ENCODE measurements at regions not wholly inside any gene's neighbourhood (a gene's known extent, or its start where the extent isn't known, plus 50 kb on each side); places are given as distances from the start of the nearest gene placed in this dataset.
"Not testable (repeated sequence)": the region's sequence is repeated elsewhere in the genome, so short reads cannot be mapped to it uniquely, and the experiment has no call there.

DNA sequence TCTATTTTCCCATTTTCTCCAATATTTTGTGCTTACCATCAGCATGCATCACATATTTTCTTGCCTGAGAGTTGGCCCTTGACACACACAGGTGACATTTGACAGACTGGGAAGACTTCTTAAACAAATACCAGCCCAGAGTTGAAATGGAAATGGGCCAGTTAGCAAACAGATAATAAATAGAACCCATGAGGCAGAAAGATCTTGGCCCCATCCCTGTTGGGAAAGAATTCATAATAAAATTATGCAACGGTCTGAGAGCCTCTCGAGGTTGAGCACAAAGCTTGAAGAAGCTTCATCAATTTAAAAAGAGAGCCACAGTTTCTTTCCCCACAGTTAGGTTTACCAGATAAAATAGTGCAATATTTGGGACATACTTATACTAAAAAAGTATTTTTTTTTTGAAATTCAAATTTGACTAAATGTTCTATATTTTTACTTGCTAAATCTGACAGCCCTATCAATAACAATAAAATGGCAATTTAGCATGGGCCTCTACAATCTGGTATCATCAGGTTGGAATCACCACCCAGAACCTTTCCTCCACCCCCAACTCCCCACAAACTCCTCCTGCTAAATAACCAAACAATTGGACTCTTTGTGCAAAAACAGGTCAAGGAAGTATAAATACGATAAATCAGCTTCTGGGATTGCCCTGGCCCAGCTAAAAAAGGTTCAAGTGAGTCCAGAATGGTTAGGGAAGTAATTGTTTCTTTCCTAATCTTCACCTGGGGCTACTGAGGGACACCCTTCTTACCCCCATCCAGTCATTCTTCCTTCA, 129.8 kb downstream of the CD164 start:
- peak; percentile 61 for ATAC-seq

DNA sequence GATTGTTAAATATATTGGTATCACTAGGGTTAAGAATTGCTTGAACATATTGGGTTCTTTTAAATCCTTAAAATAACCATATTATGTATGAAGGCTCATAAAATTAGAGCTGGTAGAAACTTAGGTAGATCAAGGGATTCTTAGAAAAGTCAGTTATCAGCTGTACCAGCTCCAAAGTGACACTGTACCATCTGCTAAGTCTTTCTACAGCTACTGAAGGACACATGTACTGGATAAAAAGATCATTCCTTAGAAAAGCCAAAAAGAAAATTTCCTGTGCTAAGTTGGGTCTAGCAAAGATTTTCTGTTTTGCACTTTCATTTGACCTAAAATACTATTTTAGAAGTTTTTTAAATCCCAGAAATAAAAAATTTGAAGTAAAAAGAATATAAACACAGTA, 130.4 kb downstream of the CD164 start:
- Histone ChIP-seq H3K9me2 (replicated peaks; ENCODE audit: low read length) (no peaks in the 10 kb centered on the region), H3K79me2 (ENCODE audit: low read length) (no peaks in the 10 kb centered on the region), H4K20me1 (ENCODE audit: low read length) (no peaks in the 10 kb centered on the region), H3K36me3 (ENCODE audit: low read depth, low read length) (no peaks in the 10 kb centered on the region), H3K9me3 (ENCODE audit: low read length) (no peaks in the 10 kb centered on the region), H3F3A (ENCODE audit: low read length, unreplicated experiment) (no peaks in the 10 kb centered on the region), H3K9ac (ENCODE audit: low read length) (peak overlapping the region; percentile 13; the same call in 1 of the 2 replicates), H3K27ac (ENCODE audit: low read length) (peak overlapping the region; percentile 61), H3K27me3 (ENCODE audit: low read length) (no peaks in the 10 kb centered on the region), H3K4me3 (ENCODE audit: low read length) (no peak overlapping the region), H2AFZ (ENCODE audit: low read length) (no peak overlapping the region), H3K4me1 (ENCODE audit: insufficient read depth, low read length) (peaks cover 38% of the 10 kb centered on the region), H3K4me2 (ENCODE audit: low read length) (peak overlapping the region; percentile 43)
- BruUV-seq (replicated peaks) = no TSS peak
- ChIA-PET POLR2A (ENCODE audit: unreplicated experiment) (no interaction called here), CTCF (no interaction called here)
- no peak for DNase-seq
- intact Hi-C loops (cut with micrococcal nuclease) = loop anchor here (5.0 kb wide), 1 partner anchor 50 kb away; no protein-coding TSS in a partner anchor
- no peak; the same call in 1 of the 2 replicates for ATAC-seq
- TF ChIP-seq EZH2phosphoT487 (IDR thresholded peaks at IDR 0.05; ENCODE audit: borderline replicate concordance, low read length) (no peak), EZH2 (IDR thresholded peaks at IDR 0.05; ENCODE audit: low read length, unreplicated experiment) (no peak)
- TF ChIP-seq, protein P1, sequence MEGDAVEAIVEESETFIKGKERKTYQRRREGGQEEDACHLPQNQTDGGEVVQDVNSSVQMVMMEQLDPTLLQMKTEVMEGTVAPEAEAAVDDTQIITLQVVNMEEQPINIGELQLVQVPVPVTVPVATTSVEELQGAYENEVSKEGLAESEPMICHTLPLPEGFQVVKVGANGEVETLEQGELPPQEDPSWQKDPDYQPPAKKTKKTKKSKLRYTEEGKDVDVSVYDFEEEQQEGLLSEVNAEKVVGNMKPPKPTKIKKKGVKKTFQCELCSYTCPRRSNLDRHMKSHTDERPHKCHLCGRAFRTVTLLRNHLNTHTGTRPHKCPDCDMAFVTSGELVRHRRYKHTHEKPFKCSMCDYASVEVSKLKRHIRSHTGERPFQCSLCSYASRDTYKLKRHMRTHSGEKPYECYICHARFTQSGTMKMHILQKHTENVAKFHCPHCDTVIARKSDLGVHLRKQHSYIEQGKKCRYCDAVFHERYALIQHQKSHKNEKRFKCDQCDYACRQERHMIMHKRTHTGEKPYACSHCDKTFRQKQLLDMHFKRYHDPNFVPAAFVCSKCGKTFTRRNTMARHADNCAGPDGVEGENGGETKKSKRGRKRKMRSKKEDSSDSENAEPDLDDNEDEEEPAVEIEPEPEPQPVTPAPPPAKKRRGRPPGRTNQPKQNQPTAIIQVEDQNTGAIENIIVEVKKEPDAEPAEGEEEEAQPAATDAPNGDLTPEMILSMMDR (conservative IDR thresholded peaks at IDR 0.05; ENCODE audit: low read depth, low read length) = no peak

More for the DNA sequence above, 129.8 kb downstream of the CD164 start:
- H3K79me2 ChIP-seq (ENCODE audit: low read length) = no peaks in the 10 kb centered on the region
- H3K9ac ChIP-seq (ENCODE audit: low read length) = peak overlapping the region; percentile 1; the same call in 1 of the 2 replicates
- H3K4me3 ChIP-seq (ENCODE audit: low read length) = no peak overlapping the region
- H3K27me3 ChIP-seq (ENCODE audit: low read length) = no peaks in the 10 kb centered on the region
- no peak overlapping the region for H2AFZ ChIP-seq (ENCODE audit: low read length)
- H3K9me2 ChIP-seq (replicated peaks; ENCODE audit: low read length) = no peaks in the 10 kb centered on the region
- BruUV-seq (replicated peaks) = TSS peak; percentile 52
- H3K9me3 ChIP-seq (ENCODE audit: low read length) = no peaks in the 10 kb centered on the region
- peak overlapping the region; percentile 43 for H3K4me2 ChIP-seq (ENCODE audit: low read length)
- no peaks in the 10 kb centered on the region for H3F3A ChIP-seq (ENCODE audit: low read length, unreplicated experiment)
- ChIA-PET CTCF (no interaction called here), POLR2A (ENCODE audit: unreplicated experiment) (no interaction called here)
- TF ChIP-seq EZH2phosphoT487 (IDR thresholded peaks at IDR 0.05; ENCODE audit: borderline replicate concordance, low read length) = no peak
- TF ChIP-seq, protein P1 (conservative IDR thresholded peaks at IDR 0.05; ENCODE audit: low read depth, low read length) = no peak
- TF ChIP-seq EZH2 (IDR thresholded peaks at IDR 0.05; ENCODE audit: low read length, unreplicated experiment) = no peak
- H4K20me1 ChIP-seq (ENCODE audit: low read length) = no peaks in the 10 kb centered on the region
- peak; percentile 71 for DNase-seq
- no peaks in the 10 kb centered on the region for H3K36me3 ChIP-seq (ENCODE audit: low read depth, low read length)
- intact Hi-C loops (cut with micrococcal nuclease) = loop anchor here (5.0 kb wide), 1 partner anchor 50 kb away; no protein-coding TSS in a partner anchor
- peak overlapping the region; percentile 61 for H3K27ac ChIP-seq (ENCODE audit: low read length)
- H3K4me1 ChIP-seq (ENCODE audit: insufficient read depth, low read length) = peaks cover 38% of the 10 kb centered on the region

GRCh38 chr6:109250544-109251156, 131.6 kb downstream of the CD164 start:
- H3K27me3 ChIP-seq (ENCODE audit: low read length); DNase-seq; H2AFZ ChIP-seq (ENCODE audit: low read length); H3K36me3 ChIP-seq (ENCODE audit: low read depth, low read length); ATAC-seq; H4K20me1 ChIP-seq (ENCODE audit: low read length); H3K4me3 ChIP-seq (ENCODE audit: low read length); H3K79me2 ChIP-seq (ENCODE audit: low read length); H3K4me2 ChIP-seq (ENCODE audit: low read length); H3K9ac ChIP-seq (ENCODE audit: low read length); POLR2A ChIA-PET (ENCODE audit: unreplicated experiment); H3K9me3 ChIP-seq (ENCODE audit: low read length); H3F3A ChIP-seq (ENCODE audit: low read length, unreplicated experiment); BruUV-seq (replicated peaks); H3K9me2 ChIP-seq (replicated peaks; ENCODE audit: low read length); H3K27ac ChIP-seq (ENCODE audit: low read length); CTCF ChIA-PET: not testable (repeated sequence)
- peaks cover 27% of the 10 kb centered on the region for H3K4me1 ChIP-seq (ENCODE audit: insufficient read depth, low read length)
- intact Hi-C loops (cut with micrococcal nuclease) = loop anchor here (5.0 kb wide), 1 partner anchor 48 kb away; no protein-coding TSS in a partner anchor
